ENCODE measurements at regions not wholly inside any gene's neighbourhood (a gene's known extent, or its start where the extent isn't known, plus 50 kb on each side); places are given as distances from the start of the nearest gene placed in this dataset.

GRCh38 chr3:76972624-76973296, 67.1 kb upstream of the ROBO2 start:
- TF ChIP-seq POLR2AphosphoS5 (IDR thresholded peaks at IDR 0.05) = no peak
- no peak for TF ChIP-seq EP300 (IDR thresholded peaks at IDR 0.05)
- no peak for TF ChIP-seq CTCF (IDR thresholded peaks at IDR 0.05)
- no peak for TF ChIP-seq POLR2A (IDR thresholded peaks at IDR 0.05)
- DNase-seq = peak in 1 of 2 donors; percentile 33
- WGBS, 5 donors = 40 to 55% (median 46%) methylated on average over 4 of the region's 4 CpGs
- Histone ChIP-seq H3K36me3 (no peaks in the 10 kb centered on the region), H3K27me3 (no peaks in the 10 kb centered on the region), H3K9me3 (no peaks in the 10 kb centered on the region), H3K4me3 (no peak overlapping the region), H3K4me1 (no peaks in the 10 kb centered on the region), H3K27ac (no peak overlapping the region)
- intact Hi-C loops (cut with DNase I; ENCODE audit: low total_unique reads) = no loop called here

DNA sequence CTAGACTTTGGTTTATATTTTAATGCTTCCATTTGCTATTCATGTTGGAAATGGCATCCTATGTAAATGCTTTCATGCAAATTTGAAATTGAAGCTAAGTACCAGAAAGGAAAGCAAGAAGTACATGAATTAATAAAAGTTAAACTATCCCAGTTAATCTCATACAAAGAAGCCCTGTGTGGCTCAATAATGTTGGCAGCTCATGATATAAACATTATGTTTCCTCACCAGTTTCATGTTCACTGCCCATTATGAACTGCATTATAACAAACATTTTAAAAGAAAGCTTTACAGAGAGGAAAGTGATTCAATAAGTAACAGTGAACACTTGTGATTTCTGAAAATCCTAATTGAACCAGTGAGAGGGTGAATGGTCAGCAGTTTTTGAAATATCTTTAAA, 62.9 kb upstream of the ROBO2 start:
- no peaks in the 10 kb centered on the region for H3K4me1 ChIP-seq
- no peaks in the 10 kb centered on the region for H3K36me3 ChIP-seq
- no peak for TF ChIP-seq CTCF (IDR thresholded peaks at IDR 0.05)
- TF ChIP-seq POLR2A (IDR thresholded peaks at IDR 0.05) = no peak
- no peak for TF ChIP-seq EP300 (IDR thresholded peaks at IDR 0.05)
- no peak for TF ChIP-seq POLR2AphosphoS5 (IDR thresholded peaks at IDR 0.05)

DNA sequence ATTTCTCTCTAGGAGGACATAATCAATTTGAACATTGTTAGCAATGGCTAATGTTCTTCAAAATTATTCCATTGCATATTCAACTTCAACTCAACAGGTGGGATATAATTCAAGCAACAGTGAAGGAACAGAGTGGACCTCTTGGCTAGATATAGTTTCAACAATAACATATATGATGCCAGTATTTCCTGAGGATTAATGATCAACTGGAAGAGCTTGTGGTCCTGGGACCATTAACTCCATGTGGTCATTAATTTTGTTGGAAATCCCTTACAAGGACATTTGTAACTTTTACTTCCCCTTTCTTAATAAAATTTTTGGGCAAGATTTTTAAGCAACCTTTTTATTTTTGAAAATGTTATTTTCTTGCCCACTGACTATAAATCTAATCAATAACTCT, 54.3 kb upstream of the ROBO2 start:
- DNase-seq = no peak
- TF ChIP-seq POLR2AphosphoS5 (IDR thresholded peaks at IDR 0.05) (no peak), POLR2A (IDR thresholded peaks at IDR 0.05) (no peak), EP300 (IDR thresholded peaks at IDR 0.05) (no peak), CTCF (IDR thresholded peaks at IDR 0.05) (no peak)
- Histone ChIP-seq H3K27ac (no peak overlapping the region), H3K9me3 (no peaks in the 10 kb centered on the region), H3K4me1 (no peaks in the 10 kb centered on the region), H3K27me3 (no peaks in the 10 kb centered on the region), H3K4me3 (no peak overlapping the region), H3K36me3 (no peaks in the 10 kb centered on the region)
- intact Hi-C loops (cut with DNase I; ENCODE audit: low total_unique reads) = no loop called here

More for the DNA sequence above, 62.9 kb upstream of the ROBO2 start:
- DNase-seq = no peak
- Histone ChIP-seq H3K27ac (no peak overlapping the region), H3K4me3 (no peak overlapping the region), H3K27me3 (no peaks in the 10 kb centered on the region), H3K9me3 (no peaks in the 10 kb centered on the region)
- intact Hi-C loops (cut with DNase I; ENCODE audit: low total_unique reads) = no loop called here

DNA sequence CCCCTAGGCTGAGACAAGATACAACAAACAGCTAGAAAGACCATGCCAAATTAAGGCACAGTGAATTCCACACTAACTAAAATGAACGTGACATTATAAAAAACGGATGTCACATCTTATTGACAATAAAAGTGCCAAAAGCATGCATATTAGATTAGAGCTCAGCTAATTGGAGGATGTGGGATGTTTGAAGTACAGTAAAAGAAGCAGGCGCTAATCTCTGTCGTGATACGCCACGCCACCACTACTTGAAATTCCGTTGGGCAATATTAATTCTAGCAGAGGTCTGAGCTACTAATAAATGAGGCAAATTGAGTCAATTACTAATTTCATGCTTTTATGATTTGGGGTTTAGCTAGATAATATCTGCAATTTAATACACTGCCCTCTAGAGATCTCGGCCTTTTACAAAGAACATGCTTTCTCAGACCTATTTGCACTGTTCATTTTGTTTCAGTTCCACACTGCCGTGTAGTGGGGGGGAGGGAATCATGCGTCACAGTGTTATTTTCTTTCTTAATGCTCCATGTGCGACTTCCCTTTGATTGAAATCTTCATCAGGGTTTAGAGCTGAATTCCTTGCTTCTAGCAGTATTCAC, 52.9 kb upstream of the ROBO2 start:
- Histone ChIP-seq H3K4me1 (no peaks in the 10 kb centered on the region), H3K9me3 (no peaks in the 10 kb centered on the region), H3K27ac (no peak overlapping the region), H3K4me3 (no peak overlapping the region), H3K36me3 (no peaks in the 10 kb centered on the region), H3K27me3 (no peaks in the 10 kb centered on the region)
- intact Hi-C loops (cut with DNase I; ENCODE audit: low total_unique reads) = no loop called here
- no peak for DNase-seq
- no peak for TF ChIP-seq POLR2AphosphoS5 (IDR thresholded peaks at IDR 0.05)
- 79 to 85% (median 81%) methylated on average over 11 of the region's 11 CpGs for WGBS, 5 donors

Small RNAs in the stretch of these regions (small RNA-seq; reads per million reads assigned to genes)
- 0 reads per million in 4 donors for gene RF00019

Data from stomach (tissue), 8 donors.